Activated CD8-positive, alpha-beta memory T cell treated with anti-CD3 and anti-CD28 coated beads, Interleukin-2, amount 50 U/mL, for 1 hour (primary cell): ENCODE measurements at regions not wholly inside any gene's neighbourhood (a gene's known extent, or its start where the extent isn't known, plus 50 kb on each side); places are given as distances from the start of the nearest gene placed in this dataset.

Experiments used
- DNase-seq: peaks from one replicate; pipeline ENCODE4 v3.0.0-alpha.2; 2020; ENCODE audit errors: extremely low read depth

DNA sequence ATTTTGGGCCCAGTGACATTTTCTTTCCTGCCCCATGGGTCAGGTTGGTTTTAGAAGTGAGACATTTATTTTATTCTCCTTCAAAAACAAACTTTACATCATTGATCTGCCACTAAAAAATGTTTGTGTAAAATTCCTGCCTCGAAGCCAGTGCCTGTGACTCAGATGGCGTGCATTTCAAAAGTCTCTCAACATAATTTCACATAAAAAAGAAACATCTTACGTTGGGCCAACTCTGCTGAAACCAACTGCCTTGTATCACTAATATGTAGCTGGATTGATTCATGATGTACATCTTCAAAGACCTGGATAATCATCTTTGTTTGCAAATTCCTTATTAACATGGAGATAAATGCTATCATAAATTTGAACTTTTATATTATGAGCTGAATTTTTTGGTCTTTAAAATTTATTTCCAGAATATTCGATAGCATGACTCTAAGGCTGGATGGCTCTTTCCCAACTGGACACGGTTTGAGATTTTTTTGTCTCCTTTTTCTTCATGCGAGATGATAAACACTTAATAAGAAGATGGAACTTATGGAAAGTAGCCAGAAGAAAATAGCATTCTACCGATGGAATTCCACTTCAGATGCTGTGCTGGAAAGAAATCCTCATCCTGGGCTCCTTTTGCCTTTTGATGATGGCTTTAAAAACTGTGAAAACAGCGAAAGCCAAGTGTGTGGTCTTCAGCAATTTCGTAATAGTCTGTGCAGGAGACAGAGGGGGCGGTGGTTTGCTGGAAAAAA, 420.5 kb downstream of the FGF9 start:
- no peak for DNase-seq

DNA sequence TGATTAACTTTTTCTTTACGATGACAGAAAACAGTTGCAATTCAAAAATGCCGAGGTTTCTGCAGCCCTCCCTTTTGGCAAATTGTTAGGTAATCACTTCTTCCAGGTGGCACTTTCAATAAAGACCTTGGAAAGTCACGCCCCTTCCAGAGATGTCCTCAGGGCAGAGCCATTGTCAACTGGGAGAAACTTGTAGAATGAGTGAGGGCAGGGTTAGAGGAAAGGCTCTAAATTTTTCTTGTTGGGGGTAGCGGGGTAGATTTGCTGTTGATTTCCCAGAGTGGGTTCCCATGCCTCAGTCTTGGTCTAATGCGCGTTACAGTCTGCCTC, 421.1 kb downstream of the FGF9 start:
- DNase-seq = no peak

DNA sequence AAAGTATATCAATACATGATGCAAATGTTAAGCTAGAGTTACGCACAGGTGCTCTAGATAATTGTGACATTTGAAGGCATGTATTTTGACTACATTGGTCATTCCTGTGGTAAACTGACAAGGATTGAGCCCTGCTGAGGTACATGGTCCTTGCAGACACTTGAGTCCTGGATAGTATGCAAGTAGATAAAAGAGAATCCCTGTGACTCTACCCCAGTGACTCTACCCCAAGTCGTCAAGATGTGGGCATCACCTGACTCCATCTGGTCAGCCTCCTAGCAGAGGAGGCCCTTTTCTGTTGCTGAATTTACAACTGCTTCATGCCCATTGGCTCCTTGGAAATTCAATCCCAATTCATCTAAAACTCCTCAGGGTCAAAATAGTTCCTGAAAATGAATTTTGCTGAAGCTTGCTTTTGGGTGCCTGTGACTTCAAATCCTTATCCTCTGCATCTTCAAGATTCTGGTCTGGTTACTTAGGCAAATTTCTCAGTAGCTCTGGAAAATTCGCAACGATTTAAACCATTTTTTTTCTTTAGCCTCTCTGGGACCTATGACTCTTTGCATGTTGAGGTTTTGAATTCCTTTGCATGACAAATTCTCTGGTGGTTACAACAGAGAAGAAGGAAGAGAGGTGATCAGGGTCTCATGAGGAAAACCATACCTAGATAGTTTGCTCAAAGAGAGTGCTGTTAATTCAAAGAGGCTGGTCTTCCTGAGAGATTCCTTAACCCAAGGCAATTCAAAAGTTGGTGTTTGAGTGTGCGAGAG, 422.1 kb downstream of the FGF9 start:
- no peak for DNase-seq

DNA sequence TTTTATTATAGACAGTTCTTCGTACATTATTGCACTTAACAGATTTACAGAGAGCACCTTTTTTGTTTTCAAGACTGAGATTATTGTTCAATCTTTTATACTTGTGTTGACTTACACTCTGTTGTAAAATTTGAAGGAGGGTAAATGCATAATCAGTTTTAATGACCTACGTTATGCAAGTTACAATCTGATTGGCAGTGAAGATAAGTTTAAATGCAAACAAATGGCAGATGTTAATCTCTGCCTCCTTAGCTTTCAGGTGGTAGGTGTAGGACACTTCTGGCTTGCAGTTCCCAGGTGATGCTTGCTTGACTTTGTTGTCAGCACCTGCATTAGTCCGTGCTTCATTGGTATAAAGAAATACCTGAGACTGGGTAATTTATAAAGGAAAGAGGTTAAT, 424.9 kb downstream of the FGF9 start:
- DNase-seq = no peak

DNA sequence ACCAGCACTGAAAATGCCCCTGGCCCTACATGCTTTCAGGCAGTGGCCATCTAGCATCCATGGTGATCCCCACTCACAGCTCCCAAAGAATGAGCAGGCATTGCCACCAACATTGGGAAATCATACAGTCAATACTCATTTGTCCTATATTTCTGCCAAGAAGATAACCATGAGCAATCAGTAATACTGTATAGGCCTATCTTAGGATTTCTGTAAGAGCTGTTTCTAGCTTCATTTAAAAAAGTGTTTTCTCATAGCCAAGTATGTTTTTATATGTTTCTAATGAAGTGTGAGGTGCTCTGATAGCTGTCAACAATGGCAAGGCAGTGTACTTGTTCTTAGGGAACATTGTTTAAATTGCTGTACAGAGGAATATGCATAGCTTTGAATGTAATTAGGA, 428.7 kb downstream of the FGF9 start:
- DNase-seq = no peak

DNA sequence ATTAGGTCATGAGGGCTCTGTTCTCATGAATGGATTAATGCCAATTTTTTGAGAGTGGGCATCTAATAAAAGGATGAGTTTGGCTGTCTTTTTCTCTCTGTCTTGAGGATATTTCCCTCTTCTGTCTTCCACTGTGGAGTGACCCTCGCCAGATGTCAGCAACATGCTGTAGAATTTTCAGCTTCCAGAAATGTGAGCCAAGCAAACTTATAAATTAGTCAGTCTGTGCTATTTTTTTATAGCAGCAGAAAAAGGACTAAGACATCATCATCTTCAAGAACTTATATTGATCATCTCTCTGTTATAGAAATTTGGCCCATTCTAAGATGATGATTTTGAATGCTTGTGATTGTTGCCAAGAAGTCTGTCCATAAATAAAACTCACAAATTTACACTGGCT, 431.4 kb downstream of the FGF9 start:
- DNase-seq = no peak

DNA sequence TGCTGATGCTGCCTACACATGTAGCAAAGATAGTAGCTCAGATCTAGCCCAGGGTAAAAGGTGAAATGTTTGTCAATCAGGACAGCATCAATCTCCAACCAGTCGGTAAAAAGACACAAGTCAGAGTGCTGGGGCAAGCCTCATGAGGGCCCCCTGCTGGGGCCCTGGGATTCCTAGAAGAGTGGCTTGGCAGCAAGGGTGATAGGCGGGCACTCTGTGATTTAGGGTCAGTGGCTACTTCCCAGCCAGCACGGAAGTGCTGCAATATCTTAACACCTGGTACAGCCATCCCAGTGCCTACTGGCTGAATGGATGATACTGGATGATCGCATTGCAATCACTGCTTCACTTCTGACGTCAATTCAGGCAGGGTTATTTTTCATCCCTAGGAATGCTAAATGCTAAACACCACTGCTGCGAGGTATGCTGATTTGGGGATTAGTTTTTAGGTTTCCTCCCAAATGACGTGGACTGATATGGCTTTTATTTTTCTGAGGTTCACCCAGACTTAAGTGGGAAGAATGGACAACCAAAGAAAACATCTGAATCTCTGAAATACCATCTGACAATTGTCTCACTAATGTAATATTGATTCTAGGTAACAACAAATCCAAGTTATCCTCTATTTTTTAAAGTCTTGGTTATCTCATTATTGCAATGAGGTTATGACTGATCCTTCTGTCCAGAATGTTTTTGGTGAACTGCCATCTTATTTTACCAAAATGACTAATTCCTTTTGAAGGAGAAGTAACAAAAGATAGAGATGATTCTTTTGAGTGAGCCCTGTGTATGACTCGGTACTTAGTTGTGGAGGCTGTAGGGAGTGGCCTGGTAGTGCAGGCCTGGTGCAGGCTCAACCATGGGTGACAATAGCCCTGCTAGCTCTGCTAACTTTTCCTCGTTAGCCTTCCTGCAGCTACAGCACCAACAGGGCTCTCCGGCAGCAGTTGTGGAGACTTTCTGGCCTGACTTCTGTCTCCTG, 432.5 kb downstream of the FGF9 start:
- DNase-seq = no peak

DNA sequence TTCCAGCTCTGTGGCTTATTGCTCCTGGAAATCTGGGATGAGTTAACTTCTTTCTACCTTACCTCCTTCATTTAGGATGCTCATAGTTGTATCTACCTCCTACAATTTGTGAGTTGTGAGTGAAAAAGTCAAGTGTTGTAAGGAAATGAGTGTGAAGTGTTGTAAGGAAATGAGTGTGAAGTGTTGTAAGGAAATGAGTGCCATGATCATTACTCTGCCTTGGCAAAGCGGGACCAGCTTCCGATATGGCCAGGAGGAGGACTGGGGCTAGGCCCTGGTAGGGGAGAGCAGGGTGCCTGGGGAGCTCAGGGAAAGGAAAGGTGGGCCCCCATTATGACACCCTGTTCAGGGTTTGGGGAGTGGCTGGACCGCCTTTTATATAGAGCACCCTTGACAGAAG, 435.2 kb downstream of the FGF9 start:
- DNase-seq = no peak

DNA sequence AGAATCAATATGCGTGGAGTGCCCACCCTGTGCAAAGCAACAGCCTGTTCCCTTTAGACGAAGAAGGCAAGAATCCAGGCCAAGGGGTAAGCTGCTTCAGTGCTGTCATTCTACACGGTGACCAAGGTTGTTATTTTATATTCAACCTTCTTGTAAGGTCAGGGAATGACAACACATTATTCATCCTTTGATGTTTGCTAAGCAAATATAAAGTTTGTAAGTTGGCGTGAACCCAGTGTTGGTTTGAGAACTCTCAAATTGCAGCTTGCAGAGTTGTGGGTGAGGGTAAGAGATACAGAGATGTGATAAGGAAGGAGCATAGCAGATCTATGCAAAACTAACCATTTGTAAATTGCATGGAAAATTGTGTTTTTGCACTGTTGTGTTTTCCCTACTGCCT, 436.7 kb downstream of the FGF9 start:
- no peak for DNase-seq

DNA sequence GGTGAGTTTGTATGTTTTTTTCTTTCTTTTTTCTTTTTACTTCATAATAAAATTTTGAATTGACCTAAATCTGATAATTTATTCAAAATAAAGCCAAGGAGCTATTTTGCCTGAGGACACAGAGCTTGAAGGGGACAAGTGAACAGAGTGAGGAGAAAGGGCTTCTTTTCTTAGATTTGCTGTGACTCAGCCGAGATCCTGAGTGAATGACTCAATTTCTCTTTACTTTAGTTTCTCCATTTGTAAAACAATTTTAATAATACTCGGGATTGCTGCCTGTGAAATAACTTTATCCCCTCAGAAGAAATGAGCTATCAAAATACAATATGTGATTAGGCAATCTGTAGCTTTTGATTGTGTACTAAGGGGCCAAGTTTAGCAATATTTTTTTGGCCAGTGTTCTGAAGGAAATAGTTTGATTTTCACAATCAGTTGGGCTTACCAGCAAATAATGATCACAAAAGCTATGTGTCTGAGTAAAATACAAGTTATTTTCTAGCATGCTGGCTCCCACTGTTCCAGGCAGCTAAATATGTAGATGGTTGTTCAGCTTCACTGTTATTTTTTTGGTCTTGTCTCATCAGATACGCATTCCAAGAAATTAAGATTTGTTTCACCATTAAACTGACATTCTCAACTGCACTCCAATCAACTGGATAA, 437.5 kb downstream of the FGF9 start:
- DNase-seq = no peak

DNA sequence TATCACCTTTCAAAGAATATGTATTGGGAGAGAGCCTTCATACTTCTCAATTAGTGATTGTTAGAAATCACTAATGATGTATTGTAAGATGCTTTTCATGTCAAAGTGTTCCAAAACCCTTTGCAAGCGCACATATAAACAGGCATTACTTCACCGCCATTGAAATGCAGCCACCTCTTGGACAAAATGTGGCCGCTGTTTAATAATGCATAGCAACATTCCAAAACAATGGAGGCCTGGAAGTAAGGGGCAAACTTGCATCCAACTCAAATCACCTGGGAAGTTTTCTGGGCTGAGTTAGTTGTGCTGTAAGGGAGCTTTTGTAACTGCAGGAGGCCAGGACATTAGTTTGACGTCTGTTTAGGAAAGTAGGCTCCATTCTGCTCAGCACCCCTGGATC, 438.1 kb downstream of the FGF9 start:
- no peak for DNase-seq

DNA sequence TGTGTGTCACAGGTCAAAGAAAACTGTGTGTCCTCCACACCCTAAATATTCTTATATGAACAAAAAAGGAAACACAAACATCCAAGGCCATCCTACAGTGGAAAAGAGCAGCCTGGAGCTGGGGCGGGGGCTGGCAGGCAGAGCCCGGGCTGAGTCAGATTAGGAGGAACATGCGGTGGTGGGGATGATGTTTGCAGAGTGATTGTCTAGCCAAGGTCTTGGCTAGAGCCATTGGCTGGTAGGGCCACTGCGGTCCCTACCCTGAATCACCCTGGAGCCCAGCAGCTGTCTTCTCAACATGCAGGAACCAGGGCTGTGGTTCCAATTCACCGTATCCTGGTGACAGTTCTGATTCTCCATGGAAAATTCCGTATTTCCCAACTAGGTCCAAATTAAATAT, 439.5 kb downstream of the FGF9 start:
- DNase-seq = no peak

DNA sequence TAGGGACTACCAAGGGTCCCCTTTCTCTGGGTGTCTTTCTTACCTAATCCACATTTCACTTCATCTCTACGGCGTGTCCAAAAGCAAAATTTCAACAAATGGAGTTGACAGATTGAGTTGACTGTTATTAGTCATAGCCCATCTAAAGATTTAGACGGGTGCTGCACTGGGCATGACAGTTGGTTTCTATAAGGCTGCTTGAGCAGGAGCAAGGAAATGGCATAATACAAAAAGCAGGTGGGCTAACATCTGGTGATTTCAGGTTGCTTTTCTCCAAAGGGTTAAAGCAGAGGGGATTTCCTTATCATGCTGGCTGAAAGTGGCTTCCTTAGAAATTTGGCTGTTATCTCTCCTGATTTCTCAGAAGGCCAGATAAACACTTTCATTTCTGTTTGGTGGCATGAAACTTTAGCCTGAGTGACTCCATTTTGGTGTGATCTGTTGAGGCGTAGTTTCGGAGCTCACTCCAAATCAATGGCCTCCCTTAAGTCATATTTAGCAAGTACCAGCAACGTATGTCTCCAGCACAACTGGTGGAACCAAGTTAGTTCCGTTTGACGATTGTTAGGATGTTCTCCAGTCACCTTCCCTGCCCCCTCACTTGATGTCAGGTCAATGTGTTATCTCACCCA, 440.4 kb downstream of the FGF9 start:
- DNase-seq = no peak

DNA sequence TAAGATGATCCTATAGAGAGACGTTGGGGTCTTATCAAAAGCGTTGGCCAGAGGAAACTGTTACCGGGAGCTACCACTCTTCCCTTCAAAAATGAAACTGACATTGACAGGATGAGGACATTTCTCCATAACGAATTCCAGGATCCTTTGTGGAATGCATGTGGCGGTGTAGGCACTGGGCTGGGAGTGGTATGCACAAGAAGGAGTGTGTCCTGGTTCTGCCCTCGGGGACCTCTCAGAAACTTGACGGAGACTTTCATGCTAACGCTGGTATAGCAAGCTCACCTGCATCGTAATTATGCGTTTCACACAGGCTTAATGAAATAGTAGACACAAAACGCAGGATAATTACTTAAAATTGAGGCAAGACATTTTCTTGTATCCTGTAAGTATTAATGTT, 441.1 kb downstream of the FGF9 start:
- no peak for DNase-seq

DNA sequence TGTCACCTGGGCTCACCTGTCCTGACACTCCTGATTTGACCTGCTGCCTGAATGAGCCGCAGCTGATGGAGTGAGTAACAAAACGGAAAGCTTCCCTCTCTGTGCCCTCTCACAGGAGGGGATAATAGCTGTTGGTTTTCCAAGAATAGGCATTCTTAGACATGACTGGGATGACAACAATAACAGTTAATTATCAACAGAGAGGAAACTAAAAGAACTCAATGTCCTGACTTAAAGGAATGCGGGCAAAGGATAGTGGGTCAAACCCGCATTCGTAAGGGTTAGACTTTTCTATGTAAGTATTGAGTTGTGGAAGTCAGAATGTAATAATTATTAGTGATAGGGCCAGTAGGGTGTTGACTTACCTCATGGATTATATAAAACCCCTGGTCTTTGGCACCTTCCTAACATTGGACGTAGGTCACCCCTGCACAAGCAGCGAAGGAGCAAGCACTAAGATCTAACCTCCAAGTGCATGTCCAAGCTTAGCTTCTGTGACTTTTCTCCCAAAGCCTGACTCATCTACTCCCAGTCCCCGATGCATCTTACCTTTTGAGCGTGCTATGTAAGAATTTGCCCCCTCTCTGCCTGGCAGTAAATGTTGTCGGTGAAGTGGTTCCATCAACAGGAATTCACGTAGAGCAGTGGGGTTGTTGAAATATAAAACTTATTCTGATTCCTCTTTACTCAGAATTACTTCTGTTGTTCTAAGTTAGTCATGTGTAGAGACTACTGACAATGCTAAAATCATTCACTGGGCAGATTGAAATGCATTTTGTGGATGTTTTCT, 442.3 kb downstream of the FGF9 start:
- no peak for DNase-seq

DNA sequence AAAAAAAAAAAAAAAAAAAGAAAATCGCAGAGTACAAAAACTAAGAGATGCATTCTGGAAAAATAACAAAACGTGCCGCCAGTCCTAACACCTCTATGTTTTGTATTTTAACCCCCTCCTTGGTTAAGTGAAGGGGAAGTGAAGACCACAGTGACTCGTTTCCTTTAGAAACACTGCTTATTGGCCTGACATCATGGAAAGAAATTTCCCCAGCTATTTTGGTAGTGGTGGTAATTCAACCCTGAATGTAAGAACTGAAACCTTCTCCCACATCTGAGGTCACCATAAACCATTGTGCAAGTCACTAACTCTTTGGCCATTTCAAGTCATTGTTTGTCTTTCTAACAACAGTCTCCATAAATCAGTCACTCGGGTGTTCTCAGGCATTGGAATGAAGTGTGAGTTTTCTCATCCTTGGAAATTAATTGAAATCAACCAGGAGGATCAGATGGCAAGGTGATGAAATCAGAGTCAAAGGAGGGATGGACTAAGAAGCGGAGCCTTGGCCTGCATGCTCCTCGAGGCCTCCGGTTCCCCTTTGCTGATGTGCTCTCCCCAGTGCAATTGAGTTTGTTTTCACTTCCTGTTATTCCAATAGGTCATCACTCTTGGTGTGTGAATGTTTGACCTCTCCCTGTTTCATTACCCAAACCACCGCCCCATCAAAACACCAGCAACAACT, 443.9 kb downstream of the FGF9 start:
- peak; percentile 49 for DNase-seq

DNA sequence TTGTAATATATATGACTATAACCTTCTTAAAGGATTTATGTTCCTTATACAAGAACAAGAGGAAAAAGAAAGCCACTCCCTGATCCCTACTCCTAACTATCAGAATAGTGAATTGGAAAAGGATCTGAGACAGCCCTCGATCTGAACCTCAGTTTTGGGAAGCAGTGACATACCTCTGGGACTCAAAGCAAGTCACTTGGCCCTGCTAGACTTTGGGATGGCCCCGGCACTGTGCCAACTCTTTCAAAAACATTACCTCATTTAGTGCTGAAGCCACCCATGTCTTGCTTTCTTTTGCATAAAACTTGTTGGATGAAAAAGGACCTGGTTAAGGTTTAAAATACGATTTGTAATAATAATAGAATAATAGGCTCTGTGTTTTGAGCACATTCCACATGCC, 447.3 kb downstream of the FGF9 start:
- DNase-seq = no peak

DNA sequence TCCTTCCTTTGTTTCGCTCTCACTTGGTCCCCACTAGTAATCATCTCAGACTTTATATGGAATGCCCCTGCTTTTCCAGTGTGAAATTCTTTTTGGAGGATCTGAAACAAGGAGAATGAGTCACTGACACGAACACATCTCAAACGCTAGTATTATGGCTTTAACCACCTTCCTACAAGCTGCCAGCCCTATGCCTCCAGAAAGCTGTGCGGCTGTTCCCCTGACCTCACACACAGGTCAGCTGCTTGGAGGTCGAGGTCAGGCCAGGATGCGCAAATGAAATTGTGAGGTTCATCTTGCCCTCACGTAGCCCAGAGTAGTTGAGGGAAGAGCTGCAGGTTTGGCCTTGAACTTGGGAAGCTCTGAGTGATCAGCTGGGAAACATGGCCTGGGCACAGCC, 449.8 kb downstream of the FGF9 start:
- no peak for DNase-seq

DNA sequence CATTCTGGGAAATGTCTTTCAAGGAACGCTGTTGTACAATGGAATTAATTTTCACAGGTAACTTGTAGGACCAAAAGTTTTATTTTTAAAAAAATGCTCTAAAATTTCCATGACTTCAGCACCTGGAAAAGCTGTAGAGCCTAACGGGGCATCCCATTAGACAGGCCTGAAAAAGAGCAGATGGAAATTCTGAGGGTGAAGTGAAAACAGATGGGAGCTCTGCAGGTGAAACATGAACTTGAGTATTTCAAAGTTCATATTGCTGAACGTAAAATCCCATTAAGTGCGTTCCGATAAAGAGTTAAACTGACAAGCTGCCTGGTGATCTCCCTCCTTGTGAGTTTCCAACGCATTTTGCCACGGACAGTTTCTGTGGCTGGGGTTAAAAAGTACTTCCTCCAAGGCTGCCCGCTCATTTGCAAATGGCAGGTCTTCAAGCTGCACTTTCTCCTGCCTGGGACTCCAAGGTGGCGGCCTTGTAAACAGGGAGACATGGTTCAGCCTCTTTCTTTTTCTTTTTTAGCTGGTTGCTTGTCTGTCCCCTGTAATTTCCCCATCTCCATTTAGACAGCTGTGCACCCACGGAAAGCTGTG, 450.4 kb downstream of the FGF9 start:
- DNase-seq = no peak
